Neural progenitor cell (in vitro differentiated cells): ENCODE measurements at regions not wholly inside any gene's neighbourhood (a gene's known extent, or its start where the extent isn't known, plus 50 kb on each side); places are given as distances from the start of the nearest gene placed in this dataset.

ENCODE experiments used
- EZH2phosphoT487 ChIP-seq: fragments of 200-600 bp; sonication (generic); IDR thresholded peaks from 2 replicates; pipeline ENCODE4 v1.6.1; 2017; ENCODE audit warnings: antibody characterized with exemption
- TF ChIP-seq, protein P1 (sequence below): fragments of 200-600 bp; sonication (generic); IDR thresholded peaks from 2 replicates; pipeline ENCODE4 v1.5.1; 2017; ENCODE audit warnings: antibody characterized with exemption, mild to moderate bottlenecking

DNA sequence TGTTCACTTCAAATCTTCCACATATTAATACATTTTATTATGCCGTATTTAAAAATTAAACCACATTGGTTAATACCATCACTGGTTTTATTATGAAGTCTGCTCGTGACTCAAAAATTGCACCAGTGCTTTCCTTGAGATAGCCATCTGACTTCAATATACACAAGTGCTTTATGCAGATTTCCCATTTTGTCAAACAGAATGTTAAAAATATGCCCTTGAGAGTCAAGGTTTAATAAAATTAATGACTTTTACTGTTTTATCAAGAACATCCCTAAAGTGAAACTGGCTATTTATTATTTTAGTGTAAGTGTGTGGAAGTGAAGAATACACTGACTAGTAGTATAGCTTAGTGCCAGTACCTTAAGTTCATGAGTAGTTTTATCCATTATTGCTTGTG is 139.3 kb upstream of the SOX2 start:
- TF ChIP-seq, protein P1, sequence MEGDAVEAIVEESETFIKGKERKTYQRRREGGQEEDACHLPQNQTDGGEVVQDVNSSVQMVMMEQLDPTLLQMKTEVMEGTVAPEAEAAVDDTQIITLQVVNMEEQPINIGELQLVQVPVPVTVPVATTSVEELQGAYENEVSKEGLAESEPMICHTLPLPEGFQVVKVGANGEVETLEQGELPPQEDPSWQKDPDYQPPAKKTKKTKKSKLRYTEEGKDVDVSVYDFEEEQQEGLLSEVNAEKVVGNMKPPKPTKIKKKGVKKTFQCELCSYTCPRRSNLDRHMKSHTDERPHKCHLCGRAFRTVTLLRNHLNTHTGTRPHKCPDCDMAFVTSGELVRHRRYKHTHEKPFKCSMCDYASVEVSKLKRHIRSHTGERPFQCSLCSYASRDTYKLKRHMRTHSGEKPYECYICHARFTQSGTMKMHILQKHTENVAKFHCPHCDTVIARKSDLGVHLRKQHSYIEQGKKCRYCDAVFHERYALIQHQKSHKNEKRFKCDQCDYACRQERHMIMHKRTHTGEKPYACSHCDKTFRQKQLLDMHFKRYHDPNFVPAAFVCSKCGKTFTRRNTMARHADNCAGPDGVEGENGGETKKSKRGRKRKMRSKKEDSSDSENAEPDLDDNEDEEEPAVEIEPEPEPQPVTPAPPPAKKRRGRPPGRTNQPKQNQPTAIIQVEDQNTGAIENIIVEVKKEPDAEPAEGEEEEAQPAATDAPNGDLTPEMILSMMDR: no peak
- no peak for TF ChIP-seq EZH2phosphoT487
